GM10266 (cell line): ENCODE measurements at regions not wholly inside any gene's neighbourhood (a gene's known extent, or its start where the extent isn't known, plus 50 kb on each side); places are given as distances from the start of the nearest gene placed in this dataset.
A peak's percentile ranks its signal among the peaks of the same experiment; 100 is the strongest.

Experiments used
- DNase-seq: peaks from one replicate; pipeline ENCODE4 v3.0.0; 2012; ENCODE audit errors: extremely low spot score
- TF ChIP-seq, protein P1 (sequence below): IDR thresholded peaks from 2 replicates; pipeline ENCODE4 v1.5.1; 2012; ENCODE audit warnings: mild to moderate bottlenecking, low read depth; ENCODE audit not compliant: control insufficient read depth, insufficient read depth; ENCODE audit errors: missing control alignments

DNA sequence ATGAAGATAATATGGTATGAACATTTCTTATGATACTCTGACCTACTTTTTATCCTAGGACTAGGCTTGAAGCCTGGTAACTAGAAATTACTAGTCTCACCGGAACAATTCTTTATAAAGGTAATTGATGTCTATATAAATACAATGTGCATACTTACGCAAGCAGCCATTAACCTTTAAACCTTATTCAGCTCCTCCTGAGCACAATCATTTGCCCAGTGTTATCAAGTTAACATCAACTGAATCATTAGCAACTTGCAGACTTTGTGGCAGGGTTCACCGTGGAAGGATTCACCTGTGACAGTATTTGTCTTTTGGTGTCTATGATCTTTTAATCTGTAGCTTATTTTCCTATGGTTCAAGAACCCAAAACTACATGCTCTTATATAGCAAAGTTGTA, 508.6 kb upstream of the KLHL1 start:
- TF ChIP-seq, protein P1, sequence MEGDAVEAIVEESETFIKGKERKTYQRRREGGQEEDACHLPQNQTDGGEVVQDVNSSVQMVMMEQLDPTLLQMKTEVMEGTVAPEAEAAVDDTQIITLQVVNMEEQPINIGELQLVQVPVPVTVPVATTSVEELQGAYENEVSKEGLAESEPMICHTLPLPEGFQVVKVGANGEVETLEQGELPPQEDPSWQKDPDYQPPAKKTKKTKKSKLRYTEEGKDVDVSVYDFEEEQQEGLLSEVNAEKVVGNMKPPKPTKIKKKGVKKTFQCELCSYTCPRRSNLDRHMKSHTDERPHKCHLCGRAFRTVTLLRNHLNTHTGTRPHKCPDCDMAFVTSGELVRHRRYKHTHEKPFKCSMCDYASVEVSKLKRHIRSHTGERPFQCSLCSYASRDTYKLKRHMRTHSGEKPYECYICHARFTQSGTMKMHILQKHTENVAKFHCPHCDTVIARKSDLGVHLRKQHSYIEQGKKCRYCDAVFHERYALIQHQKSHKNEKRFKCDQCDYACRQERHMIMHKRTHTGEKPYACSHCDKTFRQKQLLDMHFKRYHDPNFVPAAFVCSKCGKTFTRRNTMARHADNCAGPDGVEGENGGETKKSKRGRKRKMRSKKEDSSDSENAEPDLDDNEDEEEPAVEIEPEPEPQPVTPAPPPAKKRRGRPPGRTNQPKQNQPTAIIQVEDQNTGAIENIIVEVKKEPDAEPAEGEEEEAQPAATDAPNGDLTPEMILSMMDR: no peak

DNA sequence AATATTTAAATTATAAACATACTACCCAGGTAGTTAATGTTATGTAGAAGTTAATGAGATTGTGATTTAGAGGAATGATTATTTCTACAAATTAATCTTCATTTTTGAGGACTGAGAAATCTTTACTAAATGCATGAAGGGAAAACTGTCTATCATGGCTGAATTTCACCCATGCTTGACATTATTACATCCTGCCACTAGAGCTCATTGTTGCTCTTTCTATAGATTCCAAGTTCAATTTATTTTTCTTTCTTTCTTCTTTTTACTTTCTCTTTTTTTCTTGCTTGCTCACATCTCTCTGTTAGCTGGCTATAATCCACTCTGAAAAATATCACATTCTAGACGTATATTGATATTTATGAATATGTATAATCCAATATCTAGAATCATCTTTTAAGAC, 505.0 kb upstream of the KLHL1 start:
- TF ChIP-seq, protein P1: peak; percentile 2
- no peak for DNase-seq

More for the DNA sequence above, 508.6 kb upstream of the KLHL1 start:
- no peak for DNase-seq

DNA sequence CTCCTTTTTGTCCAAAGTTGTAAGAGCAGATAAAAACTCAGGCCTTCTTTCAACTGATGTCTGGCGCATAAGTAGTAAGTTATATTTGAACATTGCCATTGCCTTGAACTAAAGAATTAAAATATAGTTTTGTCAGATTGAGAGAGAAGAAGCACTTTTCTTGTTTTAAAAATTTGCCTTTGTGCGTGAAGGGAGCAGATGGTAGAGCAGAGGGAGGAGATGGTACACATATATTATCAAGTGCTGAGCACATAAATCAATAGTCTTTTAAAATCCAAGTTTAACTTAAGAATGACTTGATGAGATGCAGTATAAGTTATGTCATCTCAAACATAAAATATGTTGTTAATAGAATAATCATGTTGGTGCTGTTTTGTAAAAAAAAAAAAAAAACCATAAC, 504.6 kb upstream of the KLHL1 start:
- DNase-seq: no peak
- TF ChIP-seq, protein P1: no peak

DNA sequence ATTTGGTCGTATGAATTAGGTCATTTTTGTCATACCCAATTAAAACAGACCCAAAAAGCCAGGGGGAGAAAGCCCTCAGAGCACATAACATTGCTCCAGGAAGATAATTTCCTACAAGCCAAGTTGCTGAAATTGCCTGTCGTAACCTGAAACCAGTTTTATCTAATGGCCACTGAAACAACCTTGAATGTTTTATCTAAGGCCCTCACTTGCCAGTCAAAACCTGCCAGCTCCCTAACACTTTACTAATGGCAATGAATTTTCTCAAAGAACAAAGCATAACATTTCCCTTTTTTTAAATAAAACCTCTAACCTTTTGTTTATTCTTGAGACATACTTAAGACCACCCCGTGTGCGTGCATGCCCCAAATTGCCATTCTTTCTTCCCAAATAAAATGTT, 496.2 kb upstream of the KLHL1 start:
- TF ChIP-seq, protein P1: no peak
- DNase-seq: no peak

DNA sequence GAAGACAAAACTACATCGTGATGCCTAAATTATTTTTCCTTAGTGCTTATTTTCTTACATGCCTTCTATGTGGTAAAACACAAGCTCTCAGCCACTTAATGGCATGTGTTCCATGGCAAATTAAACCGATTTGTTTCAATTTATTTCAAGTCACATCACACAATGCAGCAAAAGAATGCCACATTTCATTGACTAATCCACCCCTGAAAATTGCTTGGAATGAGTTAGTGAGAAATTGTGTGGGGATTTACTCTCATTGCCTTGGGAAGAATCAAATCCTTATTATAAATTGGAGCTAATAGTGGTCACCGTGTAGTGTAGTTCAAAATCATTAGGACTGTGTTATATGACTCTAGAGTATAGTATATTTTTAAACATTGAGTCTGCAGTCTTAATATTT, 485.5 kb upstream of the KLHL1 start:
- DNase-seq: no peak
- TF ChIP-seq, protein P1: no peak

DNA sequence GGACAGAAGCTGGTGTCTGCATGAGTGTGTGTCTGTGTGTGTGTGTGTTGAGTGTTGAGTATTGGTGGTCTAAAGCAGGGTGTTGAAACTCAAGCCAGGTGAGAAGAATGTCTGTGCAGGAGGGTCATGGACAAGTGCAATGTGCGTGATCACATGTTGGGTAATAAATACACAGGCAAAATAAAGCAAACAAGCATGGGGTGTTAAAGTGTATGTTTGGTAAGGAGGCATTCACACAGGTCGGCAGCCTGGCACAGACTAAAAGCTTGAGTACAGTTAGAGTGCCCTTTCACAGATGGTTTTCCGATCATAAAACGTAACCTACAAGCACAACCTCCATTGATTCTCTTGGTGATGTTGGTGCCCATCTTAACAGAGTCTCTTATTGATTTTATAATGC, 476.9 kb upstream of the KLHL1 start:
- DNase-seq: no peak
- TF ChIP-seq, protein P1: no peak

DNA sequence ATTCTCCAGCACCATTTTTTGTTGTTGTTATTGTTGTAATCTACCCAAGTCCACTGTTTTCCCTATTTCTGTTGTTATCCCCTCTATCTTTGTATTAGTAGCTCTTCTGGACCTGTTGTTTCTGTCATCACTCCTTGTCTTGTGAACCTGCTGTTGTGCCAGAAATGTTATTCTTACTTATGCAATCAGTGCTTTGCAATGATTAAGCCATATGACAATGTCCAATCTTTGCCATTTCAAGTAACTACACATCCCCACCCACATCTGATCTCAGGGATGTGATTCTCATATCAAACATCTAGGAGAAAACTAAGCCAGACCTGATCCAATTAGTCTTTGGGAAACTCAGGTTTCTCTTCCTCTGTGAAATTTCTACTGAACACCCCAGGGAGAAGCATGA, 472.6 kb upstream of the KLHL1 start:
- TF ChIP-seq, protein P1: no peak
- no peak for DNase-seq

DNA sequence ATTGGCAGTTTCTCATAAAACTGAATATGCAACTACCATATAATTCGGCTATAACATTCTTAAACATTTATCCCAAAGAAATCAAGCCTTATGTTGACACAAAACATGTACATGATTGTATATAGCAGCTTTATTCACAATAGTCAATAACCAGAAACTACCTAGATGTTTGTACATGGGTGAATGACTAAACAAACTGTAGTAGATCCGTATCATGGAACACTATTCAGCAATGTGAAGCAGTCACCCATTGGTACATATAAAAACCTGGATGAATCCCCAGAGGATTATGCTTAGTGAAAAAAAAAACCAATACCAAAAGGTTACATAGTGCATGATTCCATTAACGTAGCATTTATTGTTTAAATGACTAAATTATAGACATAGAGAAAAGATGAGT, 471.7 kb upstream of the KLHL1 start:
- TF ChIP-seq, protein P1: no peak
- no peak for DNase-seq
